ENCODE measurements at regions not wholly inside any gene's neighbourhood (a gene's known extent, or its start where the extent isn't known, plus 50 kb on each side); places are given as distances from the start of the nearest gene placed in this dataset.

DNA sequence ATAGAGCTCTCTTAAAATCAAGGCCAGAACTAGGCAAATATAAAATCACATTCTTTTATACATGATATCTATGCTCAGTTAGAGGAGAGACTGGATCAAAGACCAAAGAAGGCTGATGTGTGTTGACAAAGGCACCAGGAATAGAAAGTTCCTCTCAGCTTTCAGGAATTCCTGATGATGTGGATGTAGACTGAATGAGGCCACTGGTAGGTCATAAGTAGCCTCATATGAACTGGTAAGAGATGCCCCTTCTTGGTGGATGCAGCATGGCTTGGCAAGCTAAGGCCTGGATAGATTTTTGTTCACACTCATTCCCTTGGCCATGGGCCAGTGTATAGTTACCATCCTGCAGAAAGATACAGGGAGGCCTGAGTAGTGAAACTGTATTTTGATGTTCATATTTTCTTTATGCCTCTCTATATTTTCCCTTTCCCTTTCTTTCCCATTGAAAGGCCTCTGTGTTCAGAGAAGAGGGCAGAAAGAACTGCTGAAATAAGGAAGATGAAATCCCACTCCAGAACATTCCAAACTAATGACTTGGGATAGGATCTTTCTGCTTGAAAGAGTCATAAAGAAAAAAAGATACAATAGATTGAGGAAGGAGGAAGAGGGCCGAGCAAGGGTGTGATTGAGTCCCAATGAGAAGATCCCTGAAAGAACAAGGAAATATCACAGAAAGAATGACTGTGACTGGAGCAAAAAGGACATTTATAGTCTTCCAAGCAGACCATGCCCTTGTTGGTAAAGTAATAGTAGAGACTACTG is 2182.7 kb upstream of the PIK3C3 start:
- Mint-ChIP-seq H3K9me3 (peaks cover 0 to 2% of the 10 kb centered on the region in 2 donors), H3K4me1 (no peaks in the 10 kb centered on the region), H3K4me3 (no peak overlapping the region), H3K27me3 (no peaks in the 10 kb centered on the region), H3K36me3 (no peaks in the 10 kb centered on the region), H3K27ac (no peak overlapping the region)
- ATAC-seq (replicated peaks) (no peak), DNase-seq (no peak)

DNA sequence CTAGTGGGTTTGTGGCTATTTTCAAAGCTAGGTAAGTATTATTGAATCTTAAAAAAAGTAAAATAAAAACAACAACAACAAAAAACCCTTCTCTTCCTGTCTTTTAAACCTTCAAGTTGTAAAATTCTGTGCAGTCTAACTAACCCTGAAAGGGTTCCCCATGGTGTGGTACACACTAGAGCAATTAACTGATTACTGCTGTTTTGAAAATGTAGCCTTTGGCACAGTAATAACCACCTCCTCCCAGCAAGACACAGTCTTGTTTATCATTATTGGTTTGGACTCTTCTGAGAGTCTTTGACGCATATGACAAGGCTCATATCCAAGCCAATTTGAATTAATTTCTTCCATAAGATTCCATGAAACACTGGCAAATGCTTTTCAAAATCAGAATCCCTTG is 2184.6 kb upstream of the PIK3C3 start:
- DNase-seq (no peak), ATAC-seq (replicated peaks) (no peak)
- H3K4me3 Mint-ChIP-seq = no peak overlapping the region
- no peaks in the 10 kb centered on the region for H3K36me3 Mint-ChIP-seq
- no peak overlapping the region for H3K27ac Mint-ChIP-seq
- H3K27me3 Mint-ChIP-seq = no peaks in the 10 kb centered on the region
- peaks cover 0 to 2% of the 10 kb centered on the region in 2 donors for H3K9me3 Mint-ChIP-seq
- H3K4me1 Mint-ChIP-seq = no peaks in the 10 kb centered on the region

DNA sequence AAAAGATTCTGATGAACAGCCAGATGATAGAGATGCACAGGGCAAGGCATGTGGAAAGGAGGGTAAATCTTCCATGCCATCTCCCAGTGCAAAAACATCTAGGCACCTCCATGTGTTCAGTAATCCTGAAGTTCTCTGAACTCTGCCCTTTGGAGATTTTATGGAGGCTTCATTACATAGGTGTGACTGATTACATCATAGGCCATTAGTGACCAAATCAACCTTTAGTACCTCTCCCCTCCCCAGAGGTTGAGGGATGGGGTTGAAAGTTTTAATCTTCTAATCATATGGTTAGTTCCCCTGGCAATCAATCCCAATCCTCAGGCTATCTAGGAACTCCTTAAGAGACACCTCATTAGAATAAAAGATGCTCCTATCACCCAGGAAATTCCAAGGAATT is 2190.2 kb upstream of the PIK3C3 start:
- ATAC-seq (replicated peaks) (no peak), DNase-seq (no peak)
- H3K4me1 Mint-ChIP-seq = no peaks in the 10 kb centered on the region
- no peaks in the 10 kb centered on the region for H3K27me3 Mint-ChIP-seq
- no peak overlapping the region for H3K27ac Mint-ChIP-seq
- peaks cover 0 to 2% of the 10 kb centered on the region in 2 donors for H3K9me3 Mint-ChIP-seq
- H3K36me3 Mint-ChIP-seq = no peaks in the 10 kb centered on the region
- no peak overlapping the region for H3K4me3 Mint-ChIP-seq

DNA sequence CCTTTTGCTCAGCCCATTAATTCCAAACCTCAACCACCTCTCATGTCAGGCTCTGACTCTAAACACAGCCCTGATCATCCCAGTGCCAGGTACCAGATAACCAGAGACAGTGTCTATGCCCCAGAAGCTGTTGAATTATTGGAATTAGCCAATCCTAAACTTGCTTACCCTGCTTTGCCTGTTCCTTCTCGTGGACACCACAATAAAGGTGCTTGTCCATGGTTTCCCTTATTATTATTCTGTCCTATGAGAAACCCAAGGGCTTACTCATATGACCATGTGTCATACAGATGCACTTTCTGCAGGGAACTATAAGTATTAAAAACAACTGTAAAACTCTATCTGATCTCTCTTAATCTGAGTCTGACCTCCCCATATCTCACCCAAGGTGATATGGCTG is 2193.8 kb upstream of the PIK3C3 start:
- no peaks in the 10 kb centered on the region for H3K27me3 Mint-ChIP-seq
- ATAC-seq (replicated peaks) (no peak), DNase-seq (no peak)
- H3K36me3 Mint-ChIP-seq = no peaks in the 10 kb centered on the region
- no peaks in the 10 kb centered on the region for H3K4me1 Mint-ChIP-seq
- no peak overlapping the region for H3K4me3 Mint-ChIP-seq
- H3K9me3 Mint-ChIP-seq = peaks cover 3 to 7% of the 10 kb centered on the region in 2 donors
- H3K27ac Mint-ChIP-seq = no peak overlapping the region

DNA sequence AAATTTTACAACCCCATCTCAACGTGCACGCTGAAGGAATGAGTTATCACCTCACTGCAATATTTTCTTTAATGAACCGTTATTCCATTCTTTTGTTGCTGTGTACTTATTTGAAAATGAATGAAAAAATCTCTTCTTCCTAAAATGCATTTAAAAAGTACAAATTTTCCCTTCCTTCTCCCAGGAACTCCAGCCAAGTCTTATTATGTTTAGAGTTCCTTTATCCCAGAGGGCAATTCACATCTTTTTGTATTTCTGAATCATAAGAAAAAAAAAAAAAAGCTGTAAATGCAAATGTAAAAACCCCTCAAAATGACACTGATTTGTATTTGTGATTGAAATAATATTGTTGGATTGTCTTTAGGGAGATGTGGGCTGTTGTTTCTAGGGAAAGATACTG is 2194.3 kb upstream of the CELF4 start:
- no peak for DNase-seq
- peaks cover 5 to 7% of the 10 kb centered on the region in 2 donors for H3K9me3 Mint-ChIP-seq
- no peak overlapping the region for H3K27ac Mint-ChIP-seq
- no peaks in the 10 kb centered on the region for H3K4me1 Mint-ChIP-seq
- H3K36me3 Mint-ChIP-seq = no peaks in the 10 kb centered on the region
- H3K4me3 Mint-ChIP-seq = no peak overlapping the region
- no peak for ATAC-seq (replicated peaks)
- no peaks in the 10 kb centered on the region for H3K27me3 Mint-ChIP-seq

DNA sequence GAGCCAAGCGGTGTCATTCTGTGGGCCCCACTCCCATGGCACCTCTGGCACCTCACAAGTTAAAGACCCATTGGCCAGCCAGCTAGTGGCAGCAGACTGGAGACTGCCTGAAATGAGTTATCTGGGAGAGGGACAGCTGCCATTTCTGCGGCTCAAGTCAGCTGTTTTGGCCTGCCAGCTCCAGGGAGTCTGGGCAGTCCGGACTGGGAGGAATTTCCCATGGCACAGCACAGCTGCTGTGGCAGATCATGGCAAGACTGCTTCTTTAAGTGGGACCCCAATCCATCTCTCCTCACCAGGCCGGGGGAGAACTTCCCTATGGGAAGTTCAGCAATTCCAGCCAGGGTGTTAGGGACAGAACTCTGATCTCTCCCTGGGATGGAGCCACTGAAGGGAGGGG is 2187.6 kb upstream of the CELF4 start:
- Mint-ChIP-seq H3K9me3 (peaks cover 7 to 9% of the 10 kb centered on the region in 2 donors), H3K36me3 (no peaks in the 10 kb centered on the region), H3K4me1 (no peaks in the 10 kb centered on the region), H3K4me3 (no peak overlapping the region), H3K27ac (no peak overlapping the region), H3K27me3 (no peaks in the 10 kb centered on the region)
- ATAC-seq (replicated peaks) = no peak
- no peak for DNase-seq

DNA sequence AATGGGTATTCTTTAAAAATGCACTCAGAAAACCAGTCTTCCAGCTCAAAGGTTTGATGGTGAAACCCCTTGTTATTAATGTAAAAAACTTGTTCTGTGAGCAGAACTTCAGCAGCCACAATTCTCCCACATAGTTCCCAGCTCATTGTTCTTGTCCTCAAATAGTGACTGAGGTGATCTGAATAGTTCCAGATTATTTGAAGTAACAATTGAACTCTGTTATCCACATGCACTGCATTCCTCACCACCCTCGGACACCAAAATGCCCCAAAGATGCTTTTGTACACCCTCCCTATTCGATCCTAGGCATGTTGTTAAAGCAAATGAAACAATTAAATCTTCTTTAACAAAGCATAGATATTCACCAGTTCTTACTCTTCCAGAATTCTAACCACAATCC is 2186.8 kb upstream of the CELF4 start:
- Mint-ChIP-seq H3K27ac (no peak overlapping the region), H3K9me3 (peaks cover 3 to 11% of the 10 kb centered on the region in 2 donors), H3K27me3 (no peaks in the 10 kb centered on the region), H3K4me1 (no peaks in the 10 kb centered on the region), H3K4me3 (no peak overlapping the region), H3K36me3 (no peaks in the 10 kb centered on the region)
- DNase-seq (no peak), ATAC-seq (replicated peaks) (no peak)

DNA sequence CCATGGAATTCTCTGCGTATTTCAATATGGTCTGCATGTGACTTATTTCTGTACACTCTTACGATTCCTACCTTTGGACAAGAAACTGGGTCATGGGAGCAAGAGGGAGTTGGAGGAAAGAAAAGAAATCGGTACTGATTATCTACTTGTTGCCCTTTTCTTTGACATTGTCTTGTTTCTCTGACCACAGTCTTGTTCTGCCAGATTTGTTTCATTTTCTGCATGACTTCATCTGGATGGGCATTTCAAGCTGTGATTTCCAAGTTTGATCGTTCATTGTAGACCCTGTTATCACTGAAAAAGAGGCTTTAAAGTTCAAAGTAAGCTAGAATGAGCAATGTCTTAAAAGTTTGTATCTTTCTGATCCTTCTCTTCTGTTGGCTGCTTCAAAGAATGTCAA is 2186.3 kb upstream of the CELF4 start:
- no peak overlapping the region for H3K4me3 Mint-ChIP-seq
- peaks cover 3 to 11% of the 10 kb centered on the region in 2 donors for H3K9me3 Mint-ChIP-seq
- no peak for ATAC-seq (replicated peaks)
- no peaks in the 10 kb centered on the region for H3K36me3 Mint-ChIP-seq
- H3K4me1 Mint-ChIP-seq = no peaks in the 10 kb centered on the region
- DNase-seq = no peak
- H3K27me3 Mint-ChIP-seq = no peaks in the 10 kb centered on the region
- H3K27ac Mint-ChIP-seq = no peak overlapping the region

DNA sequence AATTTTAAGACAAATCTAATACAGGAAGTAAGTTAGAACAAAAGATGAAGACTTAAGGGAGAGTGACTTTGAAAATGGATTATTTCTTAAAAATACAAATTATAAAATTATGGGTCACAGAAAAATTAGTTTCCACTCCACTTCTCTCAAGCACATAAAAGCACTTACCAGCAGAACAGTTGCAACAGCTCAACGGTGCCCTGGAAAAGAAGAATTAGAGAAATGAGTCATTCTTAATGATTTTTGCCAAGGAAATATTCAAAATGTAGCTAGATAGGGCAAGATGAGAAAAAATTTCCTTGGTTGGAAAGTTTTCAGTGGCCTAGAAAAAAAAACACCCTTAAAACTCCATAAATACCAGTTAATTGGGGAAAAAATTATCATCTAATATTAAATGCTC is 2185.6 kb upstream of the CELF4 start:
- H3K9me3 Mint-ChIP-seq = peaks cover 3 to 7% of the 10 kb centered on the region in 2 donors
- H3K27ac Mint-ChIP-seq = no peak overlapping the region
- ATAC-seq (replicated peaks) (no peak), DNase-seq (no peak)
- no peak overlapping the region for H3K4me3 Mint-ChIP-seq
- H3K4me1 Mint-ChIP-seq = no peaks in the 10 kb centered on the region
- no peaks in the 10 kb centered on the region for H3K27me3 Mint-ChIP-seq
- H3K36me3 Mint-ChIP-seq = no peaks in the 10 kb centered on the region

DNA sequence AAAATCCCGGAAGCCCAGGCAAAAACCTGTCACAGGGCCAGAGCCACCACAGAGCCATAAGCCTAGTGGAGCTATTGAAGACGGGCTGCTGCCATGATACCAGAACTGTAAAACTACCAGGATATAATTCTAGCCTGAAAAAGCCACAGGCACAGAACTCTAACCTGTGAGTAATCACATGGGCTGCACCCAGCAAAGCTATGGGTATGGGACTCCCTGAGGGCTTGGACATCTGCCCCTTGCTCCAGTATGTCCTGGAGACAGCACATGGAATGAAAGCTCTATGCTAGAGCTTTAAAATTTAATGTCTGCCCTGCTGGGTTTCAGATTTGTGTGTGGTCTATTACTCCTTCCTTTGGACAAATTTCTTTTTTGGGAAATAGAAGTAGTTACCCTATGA is 2183.6 kb upstream of the CELF4 start:
- Mint-ChIP-seq H3K9me3 (peaks cover 3 to 5% of the 10 kb centered on the region in 2 donors), H3K27ac (no peak overlapping the region), H3K36me3 (no peaks in the 10 kb centered on the region), H3K27me3 (no peaks in the 10 kb centered on the region), H3K4me1 (no peaks in the 10 kb centered on the region), H3K4me3 (no peak overlapping the region)
- no peak for ATAC-seq (replicated peaks)
- no peak for DNase-seq

DNA sequence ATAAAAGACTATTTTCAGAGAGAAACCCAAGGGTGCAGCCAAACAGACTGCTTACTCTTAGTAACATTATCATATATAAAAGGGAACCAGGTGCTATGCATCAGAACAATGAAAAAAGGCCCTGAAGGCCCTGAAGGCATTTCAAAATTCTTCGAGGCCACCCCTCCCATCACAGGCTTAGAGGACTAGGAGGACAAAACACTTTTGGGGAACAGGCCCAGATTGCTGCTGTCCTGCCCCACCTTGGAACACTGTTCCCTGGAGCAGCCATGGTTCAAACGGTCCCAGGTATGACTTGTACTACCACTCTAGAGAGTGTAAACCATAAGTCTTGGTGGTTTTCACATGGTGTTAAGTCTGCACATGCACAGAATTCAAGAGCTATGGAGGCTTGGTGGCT is 2183.1 kb upstream of the CELF4 start:
- Mint-ChIP-seq H3K36me3 (no peaks in the 10 kb centered on the region), H3K4me3 (no peak overlapping the region), H3K27me3 (no peaks in the 10 kb centered on the region), H3K4me1 (no peaks in the 10 kb centered on the region), H3K9me3 (peaks cover 3% of the 10 kb centered on the region in 2 donors), H3K27ac (no peak overlapping the region)
- no peak for DNase-seq
- ATAC-seq (replicated peaks) = no peak

DNA sequence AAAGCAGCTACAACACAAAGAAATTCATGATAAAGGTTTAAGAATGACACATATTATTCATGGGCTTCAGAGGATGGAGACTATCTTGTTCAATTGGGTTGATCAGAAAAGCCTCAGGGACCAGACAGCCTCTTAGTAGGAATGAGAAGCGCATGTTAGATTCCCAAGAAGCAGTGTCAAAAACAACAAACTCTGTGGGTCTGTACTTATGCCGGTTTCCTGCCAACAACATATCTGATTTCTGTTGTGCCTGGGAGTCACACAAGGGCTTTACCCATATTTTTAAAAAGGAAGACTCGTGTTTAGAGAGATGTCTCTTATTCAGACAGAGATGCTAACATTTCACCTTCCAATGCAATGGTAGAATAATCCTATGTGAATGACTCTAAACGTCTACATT is 2180.6 kb upstream of the CELF4 start:
- H3K4me1 Mint-ChIP-seq = no peaks in the 10 kb centered on the region

DNA sequence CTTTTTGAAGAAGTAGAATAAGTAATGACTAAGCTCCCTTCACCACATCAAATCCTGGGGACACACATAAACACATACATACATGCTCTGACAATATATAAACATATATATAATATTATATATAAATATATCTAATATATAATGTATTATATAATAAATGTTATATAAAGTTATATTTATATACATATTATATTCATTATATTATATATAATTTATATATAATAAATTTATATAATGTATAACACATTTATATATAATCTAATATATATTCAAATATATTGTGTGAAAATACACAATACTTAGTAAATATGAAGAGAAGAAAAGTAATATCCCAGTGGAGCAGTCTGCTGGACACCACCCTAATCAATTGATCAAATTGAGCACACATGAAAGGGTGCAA is 2177.9 kb upstream of the CELF4 start:
- DNase-seq = no peak
- H3K9me3 Mint-ChIP-seq = peaks cover 2 to 3% of the 10 kb centered on the region in 2 donors
- H3K4me3 Mint-ChIP-seq = no peak overlapping the region
- ATAC-seq (replicated peaks) = no peak
- H3K27me3 Mint-ChIP-seq = no peaks in the 10 kb centered on the region
- H3K4me1 Mint-ChIP-seq = no peaks in the 10 kb centered on the region
- no peaks in the 10 kb centered on the region for H3K36me3 Mint-ChIP-seq
- H3K27ac Mint-ChIP-seq = no peak overlapping the region

More for the DNA sequence above, 2180.6 kb upstream of the CELF4 start:
- H3K27me3 Mint-ChIP-seq = no peaks in the 10 kb centered on the region
- peaks cover 2 to 3% of the 10 kb centered on the region in 2 donors for H3K9me3 Mint-ChIP-seq
- no peak overlapping the region for H3K4me3 Mint-ChIP-seq
- H3K27ac Mint-ChIP-seq = no peak overlapping the region
- ATAC-seq (replicated peaks) = no peak
- no peaks in the 10 kb centered on the region for H3K36me3 Mint-ChIP-seq
- no peak for DNase-seq

DNA sequence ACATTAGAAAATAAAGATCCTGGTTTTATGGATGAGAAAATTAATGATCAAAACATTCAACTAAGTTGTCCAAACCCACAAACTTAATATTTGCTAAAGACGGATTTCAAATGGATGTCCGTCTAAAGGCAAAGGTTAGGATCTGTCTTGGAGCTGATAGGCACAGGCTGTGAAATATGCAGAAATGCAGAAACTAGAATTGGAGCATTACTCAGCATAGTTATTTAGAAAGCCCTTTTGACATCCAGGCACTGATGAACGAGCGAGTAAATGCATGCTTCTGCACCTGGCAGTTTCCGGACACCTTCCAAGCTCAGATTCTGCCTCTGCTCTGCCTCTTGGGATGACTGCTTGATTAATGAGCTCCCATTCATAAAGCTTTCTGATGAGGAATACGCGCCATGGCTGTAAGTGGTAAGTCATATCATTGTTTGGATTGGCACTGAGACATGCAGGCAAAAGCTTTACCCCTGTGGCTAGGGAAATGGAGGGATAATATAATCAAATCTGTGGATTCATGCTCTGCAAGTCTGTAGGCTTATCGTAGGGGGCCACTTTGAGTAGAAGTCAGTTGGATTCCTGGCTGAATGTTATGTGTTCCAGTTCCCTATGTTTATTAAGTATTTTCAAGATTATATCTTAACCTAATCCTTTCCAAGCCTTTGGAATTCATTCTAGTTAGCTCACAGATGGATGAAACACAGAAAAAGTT is 2176.3 kb upstream of the CELF4 start:
- DNase-seq (no peak), ATAC-seq (replicated peaks) (no peak)
- Mint-ChIP-seq H3K9me3 (no peaks in the 10 kb centered on the region), H3K27ac (no peak overlapping the region), H3K4me3 (no peak overlapping the region), H3K27me3 (no peaks in the 10 kb centered on the region), H3K36me3 (no peaks in the 10 kb centered on the region), H3K4me1 (no peaks in the 10 kb centered on the region)

DNA sequence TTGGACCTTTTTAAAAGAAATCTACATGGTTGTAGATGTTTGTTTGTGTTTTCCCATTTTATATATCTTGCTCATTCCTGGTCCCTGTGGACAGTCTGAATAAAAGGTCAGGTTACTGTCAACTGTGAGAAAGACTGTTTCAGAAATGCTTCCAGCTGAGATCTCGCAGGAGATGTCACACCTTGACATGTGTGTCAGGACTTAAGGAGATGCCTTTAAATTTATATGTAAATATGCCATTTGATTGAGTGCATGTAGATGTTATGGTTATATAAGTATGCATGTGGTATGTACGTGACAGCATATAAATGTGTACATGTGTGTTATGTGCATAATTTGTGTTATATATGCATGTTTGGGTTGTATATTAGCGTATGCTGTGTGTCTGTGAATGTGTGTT is 2172.3 kb upstream of the CELF4 start:
- peaks cover 0 to 1% of the 10 kb centered on the region in 2 donors for H3K9me3 Mint-ChIP-seq
- H3K4me1 Mint-ChIP-seq = no peaks in the 10 kb centered on the region
- H3K36me3 Mint-ChIP-seq = no peaks in the 10 kb centered on the region

More for the DNA sequence above, 2172.3 kb upstream of the CELF4 start:
- no peak for DNase-seq
- H3K27ac Mint-ChIP-seq = no peak overlapping the region
- H3K27me3 Mint-ChIP-seq = no peaks in the 10 kb centered on the region
- no peak overlapping the region for H3K4me3 Mint-ChIP-seq
- no peak for ATAC-seq (replicated peaks)
